HFFc6 (cell line): ENCODE measurements at regions not wholly inside any gene's neighbourhood (a gene's known extent, or its start where the extent isn't known, plus 50 kb on each side); places are given as distances from the start of the nearest gene placed in this dataset.

Experiments
- DNase-seq: peaks from one replicate; pipeline ENCODE4 v3.0.0-alpha.2; 2018
- H3K27ac Mint-ChIP-seq: 2 replicates; pipeline ENCODE4 v1.8.0; 2020; ENCODE audit warnings: mild to moderate bottlenecking, mixed read lengths
- H3K27me3 Mint-ChIP-seq: 2 replicates; pipeline ENCODE4 v1.8.0; 2021; ENCODE audit warnings: mild to moderate bottlenecking, moderate library complexity, mixed read lengths; ENCODE audit not compliant: insufficient read depth
- H3K36me3 Mint-ChIP-seq: 2 replicates; pipeline ENCODE4 v1.8.0; 2021; ENCODE audit warnings: low read depth, mixed read lengths
- H3K4me1 Mint-ChIP-seq: 2 replicates; pipeline ENCODE4 v1.8.0; 2020; ENCODE audit warnings: low read depth, mixed read lengths
- H3K4me3 Mint-ChIP-seq: 2 replicates; pipeline ENCODE4 v1.8.0; 2020; ENCODE audit warnings: mild to moderate bottlenecking, moderate library complexity, mixed read lengths
- H3K9me3 Mint-ChIP-seq: 2 replicates; pipeline ENCODE4 v1.8.0; 2020; ENCODE audit warnings: mild to moderate bottlenecking, mixed read lengths
- CTCF ChIP-seq: fragments of 200-600 bp; sonication (generic); IDR thresholded peaks from 2 replicates; pipeline ENCODE4 v1.5.0; 2021; ENCODE audit warnings: antibody characterized with exemption, mild to moderate bottlenecking

GRCh38 chr2:118459426-118459825 is 371.2 kb downstream of the INSIG2 start:
- H3K27ac Mint-ChIP-seq: no peak overlapping the region
- no peak overlapping the region for H3K4me3 Mint-ChIP-seq
- H3K9me3 Mint-ChIP-seq: peaks cover 5% of the 10 kb centered on the region
- no peaks in the 10 kb centered on the region for H3K27me3 Mint-ChIP-seq
- DNase-seq: no peak
- no peak for TF ChIP-seq CTCF
- H3K4me1 Mint-ChIP-seq: no peaks in the 10 kb centered on the region
- no peaks in the 10 kb centered on the region for H3K36me3 Mint-ChIP-seq

GRCh38 chr2:118457951-118458350 is 369.7 kb downstream of the INSIG2 start:
- TF ChIP-seq CTCF: no peak
- Mint-ChIP-seq H3K9me3 (peaks cover 10% of the 10 kb centered on the region), H3K27me3 (peaks cover 2% of the 10 kb centered on the region; the same call in 1 of the 2 replicates), H3K4me3 (no peak overlapping the region), H3K27ac (no peak overlapping the region), H3K4me1 (no peaks in the 10 kb centered on the region), H3K36me3 (no peaks in the 10 kb centered on the region)
- no peak for DNase-seq

GRCh38 chr2:118449401-118449800 is 361.1 kb downstream of the INSIG2 start:
- DNase-seq: no peak
- peaks cover 21% of the 10 kb centered on the region; the same call in 1 of the 2 replicates for H3K9me3 Mint-ChIP-seq
- H3K4me1 Mint-ChIP-seq: no peaks in the 10 kb centered on the region
- no peak overlapping the region for H3K4me3 Mint-ChIP-seq
- no peak for TF ChIP-seq CTCF
- peaks cover 2% of the 10 kb centered on the region; the same call in 1 of the 2 replicates for H3K27me3 Mint-ChIP-seq
- no peaks in the 10 kb centered on the region for H3K36me3 Mint-ChIP-seq
- no peak overlapping the region for H3K27ac Mint-ChIP-seq

- DNase-seq: no peak
- no peak overlapping the region for H3K27ac Mint-ChIP-seq
These were observed 355.3 kb downstream of the INSIG2 start for GRCh38 chr2:118443596-118443995.

GRCh38 chr2:118442996-118443553 is 354.8 kb downstream of the INSIG2 start:
- Mint-ChIP-seq H3K4me3 (no peak overlapping the region), H3K9me3 (no peaks in the 10 kb centered on the region; the same call in 1 of the 2 replicates), H3K4me1 (no peaks in the 10 kb centered on the region), H3K27ac (no peak overlapping the region), H3K36me3 (no peaks in the 10 kb centered on the region), H3K27me3 (peaks cover 2% of the 10 kb centered on the region; the same call in 1 of the 2 replicates)
- no peak for DNase-seq
- TF ChIP-seq CTCF: no peak

More at GRCh38 chr2:118443596-118443995, 355.3 kb downstream of the INSIG2 start:
- Mint-ChIP-seq H3K27me3 (peaks cover 2% of the 10 kb centered on the region; the same call in 1 of the 2 replicates), H3K4me1 (no peaks in the 10 kb centered on the region), H3K4me3 (no peak overlapping the region), H3K9me3 (no peaks in the 10 kb centered on the region), H3K36me3 (no peaks in the 10 kb centered on the region)
- TF ChIP-seq CTCF: no peak
